Adrenal gland (tissue), 5 donors: ENCODE measurements at regions not wholly inside any gene's neighbourhood (a gene's known extent, or its start where the extent isn't known, plus 50 kb on each side); places are given as distances from the start of the nearest gene placed in this dataset.

Source experiments
- POLR2A ChIP-seq, 2 donors: fragments of 450-650 bp; IDR thresholded peaks; one replicate each; pipeline ENCODE4 v1.6.1; 2017; ENCODE audit warnings: antibody characterized with exemption in 2 of 2, mild to moderate bottlenecking in 2 of 2, moderate library complexity in 1 of 2
- TF ChIP-seq, protein P1 (sequence below), 6 experiments: fragments of 450-650 bp in 4 of 6; fragments of 200-600 bp in 2 of 6; sonication (generic) in 1 of 6; IDR thresholded peaks; 1 replicate in 5 of 6; 2 replicates in 1 of 6; pipeline versions ENCODE4 v1.5.1 to v1.8.0; 2016 to 2021; ENCODE audit warnings: antibody characterized with exemption in 6 of 6, mild to moderate bottlenecking in 2 of 6, moderate library complexity in 1 of 6
- donor health status: DM: no; HTN: no; CAD: no.

- TF ChIP-seq, protein P1, sequence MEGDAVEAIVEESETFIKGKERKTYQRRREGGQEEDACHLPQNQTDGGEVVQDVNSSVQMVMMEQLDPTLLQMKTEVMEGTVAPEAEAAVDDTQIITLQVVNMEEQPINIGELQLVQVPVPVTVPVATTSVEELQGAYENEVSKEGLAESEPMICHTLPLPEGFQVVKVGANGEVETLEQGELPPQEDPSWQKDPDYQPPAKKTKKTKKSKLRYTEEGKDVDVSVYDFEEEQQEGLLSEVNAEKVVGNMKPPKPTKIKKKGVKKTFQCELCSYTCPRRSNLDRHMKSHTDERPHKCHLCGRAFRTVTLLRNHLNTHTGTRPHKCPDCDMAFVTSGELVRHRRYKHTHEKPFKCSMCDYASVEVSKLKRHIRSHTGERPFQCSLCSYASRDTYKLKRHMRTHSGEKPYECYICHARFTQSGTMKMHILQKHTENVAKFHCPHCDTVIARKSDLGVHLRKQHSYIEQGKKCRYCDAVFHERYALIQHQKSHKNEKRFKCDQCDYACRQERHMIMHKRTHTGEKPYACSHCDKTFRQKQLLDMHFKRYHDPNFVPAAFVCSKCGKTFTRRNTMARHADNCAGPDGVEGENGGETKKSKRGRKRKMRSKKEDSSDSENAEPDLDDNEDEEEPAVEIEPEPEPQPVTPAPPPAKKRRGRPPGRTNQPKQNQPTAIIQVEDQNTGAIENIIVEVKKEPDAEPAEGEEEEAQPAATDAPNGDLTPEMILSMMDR (IDR thresholded peaks at IDR 0.05): no peak
- no peak for TF ChIP-seq POLR2A (IDR thresholded peaks at IDR 0.05)
Measured at GRCh38 chr13:106961216-106961615, 393.3 kb upstream of the ARGLU1 start.
